Thyroid gland (tissue), 4 donors: ENCODE measurements at regions not wholly inside any gene's neighbourhood (a gene's known extent, or its start where the extent isn't known, plus 50 kb on each side); places are given as distances from the start of the nearest gene placed in this dataset.
A peak's percentile ranks its signal among the peaks of the same experiment; 100 is the strongest.

ENCODE experiments used
- DNase-seq, 2 donors: peaks; one replicate each; pipeline ENCODE4 v3.0.0-alpha.2; 2019
- H3K27ac ChIP-seq, 3 donors: fragments of 200-600 bp; sonication (generic); 1 replicate in 2 of 3; 2 replicates in 1 of 3; pipeline ENCODE4 v1.5.1; 2016 to 2019; ENCODE audit warnings: mild to moderate bottlenecking in 1 of 3, moderate library complexity in 1 of 3
- H3K27me3 ChIP-seq: fragments of 200-600 bp; sonication (generic); one replicate; pipeline ENCODE4 v1.5.1; 2019
- H3K36me3 ChIP-seq, 2 donors: fragments of 200-600 bp; sonication (generic); one replicate each; pipeline ENCODE4 v1.5.1; 2016 to 2019
- H3K4me1 ChIP-seq, 2 donors: fragments of 200-600 bp; sonication (generic); one replicate each; pipeline ENCODE4 v1.5.1; 2017 to 2019
- H3K4me3 ChIP-seq, 3 donors: fragments of 200-600 bp; sonication (generic); replicated peaks in 1 of 3; 1 replicate in 2 of 3; 2 replicates in 1 of 3; pipeline ENCODE4 v1.5.1; 2016; ENCODE audit warnings: mild to moderate bottlenecking in 1 of 3
- H3K9me3 ChIP-seq: fragments of 200-600 bp; sonication (generic); one replicate; pipeline ENCODE4 v1.5.1; 2017
- POLR2A ChIP-seq, 2 donors: fragments of 450-650 bp; IDR thresholded peaks; one replicate each; pipeline ENCODE4 v1.6.1; 2017; ENCODE audit warnings: antibody characterized with exemption in 2 of 2, mild to moderate bottlenecking in 2 of 2, moderate library complexity in 1 of 2
- WGBS, 2 donors: methylation state at CpG; one replicate each; pipeline ENCODE4 v1.1.5; 2017; 5-methylcytosine and 5-hydroxymethylcytosine counted together
- intact Hi-C: fragments of 100-400 bp; cut with DNase I; formaldehyde crosslinking; loops from one replicate; pipeline ENCODE4 v1.15.1; 2023
- TF ChIP-seq, protein P1 (sequence below), 6 experiments: fragments of 200-600 bp in 3 of 6; fragments of 450-650 bp in 3 of 6; sonication (generic) in 3 of 6; IDR thresholded peaks; one replicate each; pipeline ENCODE4 v1.5.1; 2016 to 2019; ENCODE audit warnings: antibody characterized with exemption in 6 of 6, mild to moderate bottlenecking in 2 of 6, inconsistent platforms in 1 of 6, moderate library complexity in 1 of 6

DNA sequence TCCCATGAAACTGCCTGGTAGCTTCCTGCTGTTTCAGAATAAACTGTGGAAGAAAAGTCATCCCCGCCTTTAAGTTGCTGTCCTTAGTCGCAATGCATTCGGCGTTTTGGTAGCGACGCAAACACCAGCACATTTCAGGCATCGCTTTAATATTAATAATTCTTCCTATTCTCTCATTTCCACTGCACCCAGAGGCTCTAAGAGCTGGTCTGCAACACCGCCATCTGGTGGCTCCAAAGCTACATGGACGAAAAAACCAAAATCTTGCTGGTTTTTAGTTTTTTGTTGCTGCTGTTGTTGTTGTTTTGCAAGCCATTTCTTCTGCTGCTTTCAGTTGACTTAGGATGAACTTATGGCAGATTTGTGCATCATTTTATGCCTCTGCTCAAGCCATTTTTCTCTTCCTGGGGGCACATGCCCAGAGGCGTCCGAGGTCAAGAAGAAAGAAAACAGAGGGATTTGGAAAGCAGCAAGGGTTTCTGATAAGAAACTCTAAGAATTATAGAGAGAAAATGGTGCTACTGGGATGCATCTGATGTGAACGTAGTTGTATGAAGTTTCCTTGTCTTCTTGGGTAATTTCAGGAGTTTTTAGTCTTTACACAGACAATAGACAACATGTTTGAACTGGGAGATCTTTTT is 345.4 kb upstream of the KIRREL3 start:
- Histone ChIP-seq H3K36me3 (no peaks in the 10 kb centered on the region), H3K27ac (no peak overlapping the region), H3K4me1 (no peaks in the 10 kb centered on the region), H3K9me3 (no peaks in the 10 kb centered on the region), H3K4me3 (no peak overlapping the region), H3K27me3 (no peaks in the 10 kb centered on the region)
- DNase-seq: peak; percentile 17 to 25
- WGBS, 2 donors: 30 to 33% methylated on average over 12 of the region's 12 CpGs
- intact Hi-C loops: no loop called here
- no peak for TF ChIP-seq POLR2A (IDR thresholded peaks at IDR 0.05)
- TF ChIP-seq, protein P1, sequence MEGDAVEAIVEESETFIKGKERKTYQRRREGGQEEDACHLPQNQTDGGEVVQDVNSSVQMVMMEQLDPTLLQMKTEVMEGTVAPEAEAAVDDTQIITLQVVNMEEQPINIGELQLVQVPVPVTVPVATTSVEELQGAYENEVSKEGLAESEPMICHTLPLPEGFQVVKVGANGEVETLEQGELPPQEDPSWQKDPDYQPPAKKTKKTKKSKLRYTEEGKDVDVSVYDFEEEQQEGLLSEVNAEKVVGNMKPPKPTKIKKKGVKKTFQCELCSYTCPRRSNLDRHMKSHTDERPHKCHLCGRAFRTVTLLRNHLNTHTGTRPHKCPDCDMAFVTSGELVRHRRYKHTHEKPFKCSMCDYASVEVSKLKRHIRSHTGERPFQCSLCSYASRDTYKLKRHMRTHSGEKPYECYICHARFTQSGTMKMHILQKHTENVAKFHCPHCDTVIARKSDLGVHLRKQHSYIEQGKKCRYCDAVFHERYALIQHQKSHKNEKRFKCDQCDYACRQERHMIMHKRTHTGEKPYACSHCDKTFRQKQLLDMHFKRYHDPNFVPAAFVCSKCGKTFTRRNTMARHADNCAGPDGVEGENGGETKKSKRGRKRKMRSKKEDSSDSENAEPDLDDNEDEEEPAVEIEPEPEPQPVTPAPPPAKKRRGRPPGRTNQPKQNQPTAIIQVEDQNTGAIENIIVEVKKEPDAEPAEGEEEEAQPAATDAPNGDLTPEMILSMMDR (IDR thresholded peaks at IDR 0.05): peak in 4 of 6 experiments; percentile 39 to 73 (median 44)

DNA sequence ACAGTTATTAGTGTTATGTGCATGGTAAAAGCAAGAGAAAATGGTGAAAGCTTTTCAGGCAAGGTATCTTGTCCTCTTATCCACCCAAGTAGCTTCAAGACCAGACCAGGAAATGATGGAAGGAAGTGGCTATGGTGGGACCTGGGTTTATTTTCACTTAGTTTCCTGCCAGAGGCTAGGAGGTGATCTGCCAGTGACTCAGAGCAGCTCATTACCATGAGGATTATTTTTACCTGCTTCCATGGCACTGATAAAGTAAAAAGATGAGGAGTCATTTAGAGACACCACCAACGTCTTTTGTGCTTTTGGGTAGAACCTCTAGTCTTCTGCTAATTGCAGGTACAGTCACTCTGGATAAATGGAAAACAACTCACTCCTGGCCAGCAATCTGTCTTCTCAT is 339.9 kb upstream of the KIRREL3 start:
- H3K36me3 ChIP-seq: no peaks in the 10 kb centered on the region
- no peaks in the 10 kb centered on the region for H3K27me3 ChIP-seq
- H3K4me1 ChIP-seq: no peaks in the 10 kb centered on the region
- intact Hi-C loops: loop anchor here (5.0 kb wide), 1 partner anchor 898 kb away; no protein-coding TSS in a partner anchor
- H3K27ac ChIP-seq: no peak overlapping the region
- no peak overlapping the region for H3K4me3 ChIP-seq
- WGBS, 2 donors: 78 to 87% methylated on average over 1 of the region's 1 CpG
- no peak for TF ChIP-seq POLR2A (IDR thresholded peaks at IDR 0.05)
- TF ChIP-seq, protein P1 (IDR thresholded peaks at IDR 0.05): no peak
- H3K9me3 ChIP-seq: no peaks in the 10 kb centered on the region
- no peak for DNase-seq

DNA sequence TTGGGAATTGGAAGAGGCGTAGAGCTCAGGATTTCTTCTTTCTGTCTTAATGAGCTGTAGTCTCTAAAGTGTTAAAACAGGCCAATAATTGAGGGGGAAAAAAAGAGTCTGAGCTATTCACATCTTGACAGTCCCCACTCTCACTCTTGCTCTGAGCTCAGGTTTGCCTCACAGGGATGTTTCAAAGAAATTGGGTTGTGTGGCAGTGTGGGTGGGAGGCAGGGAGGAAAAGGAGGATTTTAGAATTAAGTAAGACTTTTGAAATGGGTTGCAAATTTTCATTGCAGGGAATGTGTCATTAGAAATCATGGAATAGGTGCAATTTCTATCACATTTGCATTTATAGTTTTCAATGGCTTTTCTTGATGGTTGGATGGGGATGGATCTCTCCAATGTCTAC is 338.8 kb upstream of the KIRREL3 start:
- intact Hi-C loops: no loop called here
- H3K36me3 ChIP-seq: no peaks in the 10 kb centered on the region
- H3K27me3 ChIP-seq: no peaks in the 10 kb centered on the region
- H3K9me3 ChIP-seq: no peaks in the 10 kb centered on the region
- DNase-seq: no peak
- no peaks in the 10 kb centered on the region for H3K4me1 ChIP-seq
- no peak overlapping the region for H3K27ac ChIP-seq
- WGBS, 2 donors: 95 to 100% methylated on average over 1 of the region's 1 CpG
- H3K4me3 ChIP-seq: no peak overlapping the region
- TF ChIP-seq, protein P1 (IDR thresholded peaks at IDR 0.05): no peak
- no peak for TF ChIP-seq POLR2A (IDR thresholded peaks at IDR 0.05)

DNA sequence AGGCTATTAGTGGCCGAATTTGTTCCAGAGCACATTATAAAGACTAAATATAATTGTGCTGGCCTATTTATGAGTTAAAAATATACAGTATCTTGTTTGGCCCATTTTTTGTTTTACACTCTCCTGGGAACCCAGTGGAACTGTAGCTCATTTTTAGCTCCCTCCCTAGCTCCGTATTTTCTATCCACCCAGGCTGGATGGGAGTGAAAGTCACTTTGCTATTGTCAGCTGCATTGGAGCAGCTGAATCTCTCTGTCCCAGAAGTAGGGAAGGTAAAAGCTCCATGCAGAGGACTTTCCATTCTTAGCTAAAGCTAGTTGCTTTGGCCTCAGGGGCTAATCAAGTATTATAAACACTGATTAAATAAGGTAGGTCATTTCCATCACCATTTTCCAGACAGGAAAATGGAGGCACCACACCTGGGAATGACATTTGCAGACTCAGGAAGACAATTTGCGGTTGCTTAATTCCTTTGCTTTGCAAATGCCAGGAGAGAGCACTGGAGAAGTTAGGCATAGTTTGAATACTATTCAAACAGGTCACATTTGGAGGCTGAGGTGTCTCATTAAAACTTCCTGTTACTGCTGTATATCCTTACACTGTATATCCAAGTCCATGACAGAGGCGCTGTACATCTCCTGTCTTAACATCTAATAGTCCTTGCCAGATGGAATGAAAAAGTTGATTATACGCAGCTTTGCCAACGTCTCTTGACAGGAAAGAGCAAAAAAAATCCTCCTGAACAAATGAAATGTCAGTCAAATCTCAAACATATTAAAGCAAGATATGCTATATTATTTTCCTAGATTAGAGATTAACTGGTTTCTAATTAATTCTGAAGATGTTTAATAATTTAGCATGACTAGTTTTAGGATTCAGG is 338.1 kb upstream of the KIRREL3 start:
- intact Hi-C loops: no loop called here
- TF ChIP-seq, protein P1 (IDR thresholded peaks at IDR 0.05): no peak
- TF ChIP-seq POLR2A (IDR thresholded peaks at IDR 0.05): no peak
- Histone ChIP-seq H3K27me3 (no peaks in the 10 kb centered on the region), H3K9me3 (no peaks in the 10 kb centered on the region), H3K4me3 (no peak overlapping the region), H3K4me1 (no peaks in the 10 kb centered on the region), H3K36me3 (no peaks in the 10 kb centered on the region), H3K27ac (no peak overlapping the region)
- 74 to 77% methylated on average over 6 of the region's 6 CpGs for WGBS, 2 donors
- no peak for DNase-seq

DNA sequence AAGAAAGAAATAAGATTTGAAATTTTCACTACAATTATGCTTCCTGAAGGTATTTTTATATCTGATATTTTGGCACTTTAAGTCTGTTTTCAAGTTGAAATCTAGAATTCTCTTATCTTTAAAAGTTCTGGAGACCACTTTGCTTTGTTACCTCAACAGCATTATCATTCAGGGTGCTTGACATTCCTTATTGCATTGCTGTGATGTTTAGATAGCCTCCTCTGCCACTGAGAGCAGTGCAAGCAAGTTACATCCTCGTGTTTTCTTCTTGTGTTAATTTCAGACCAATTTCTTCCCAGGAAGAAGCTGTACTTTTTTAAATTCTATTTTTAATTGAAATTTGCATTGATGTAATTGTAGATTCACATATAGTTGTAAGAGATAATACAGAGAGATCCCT is 333.9 kb upstream of the KIRREL3 start:
- intact Hi-C loops: no loop called here
- Histone ChIP-seq H3K4me1 (no peaks in the 10 kb centered on the region), H3K27me3 (no peaks in the 10 kb centered on the region), H3K36me3 (no peaks in the 10 kb centered on the region), H3K4me3 (no peak overlapping the region), H3K27ac (no peak overlapping the region), H3K9me3 (no peaks in the 10 kb centered on the region)
- WGBS, 2 donors: 24 to 47% methylated on average over 1 of the region's 1 CpG
- no peak for DNase-seq
- TF ChIP-seq, protein P1 (IDR thresholded peaks at IDR 0.05): no peak
- TF ChIP-seq POLR2A (IDR thresholded peaks at IDR 0.05): no peak
